NCI-H1694 (cell line): ENCODE measurements at regions not wholly inside any gene's neighbourhood (a gene's known extent, or its start where the extent isn't known, plus 50 kb on each side); places are given as distances from the start of the nearest gene placed in this dataset.

Source experiments
- DNase-seq: peaks from one replicate; lab custom pipeline; 2025; lab: John Stamatoyannopoulos, UW

DNA sequence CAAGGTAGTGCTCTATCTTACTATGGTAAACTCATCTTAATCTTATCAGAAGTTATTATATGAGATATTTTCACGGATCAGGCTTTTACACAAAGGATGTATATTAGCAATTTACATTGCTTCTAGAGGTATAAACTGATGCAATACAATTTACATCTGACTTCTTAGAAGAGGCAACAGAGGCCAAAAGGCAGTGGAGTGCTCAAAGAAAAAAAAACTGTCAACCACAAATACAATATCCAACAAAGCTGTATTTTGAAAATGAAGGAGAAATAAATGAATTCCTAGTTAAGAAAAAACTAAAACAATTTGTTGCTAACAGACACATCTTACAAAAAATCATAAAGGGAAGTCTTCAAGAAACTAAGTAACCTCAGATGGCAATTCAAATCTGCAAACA, 1031.5 kb upstream of the CNTNAP5 start:
- DNase-seq: no peak

DNA sequence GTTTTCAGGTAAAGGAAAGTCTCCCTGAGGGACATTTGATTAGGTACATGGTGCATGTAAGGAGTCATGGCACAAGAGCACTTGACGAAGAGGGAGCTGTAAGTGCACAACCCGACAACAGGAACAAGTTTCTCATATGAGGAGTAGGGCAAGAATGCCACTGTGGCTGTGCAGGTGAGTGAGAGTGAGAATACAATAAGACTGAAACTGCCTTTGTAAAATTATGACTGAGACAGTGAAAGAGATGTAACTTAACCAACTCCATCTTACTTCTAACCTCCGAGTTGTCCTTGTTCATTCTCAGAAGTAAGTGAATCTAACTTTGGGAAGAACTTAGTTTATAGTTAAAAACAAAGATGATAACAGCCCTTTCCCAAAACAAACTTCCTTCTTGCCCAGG, 1025.8 kb upstream of the CNTNAP5 start:
- no peak for DNase-seq

DNA sequence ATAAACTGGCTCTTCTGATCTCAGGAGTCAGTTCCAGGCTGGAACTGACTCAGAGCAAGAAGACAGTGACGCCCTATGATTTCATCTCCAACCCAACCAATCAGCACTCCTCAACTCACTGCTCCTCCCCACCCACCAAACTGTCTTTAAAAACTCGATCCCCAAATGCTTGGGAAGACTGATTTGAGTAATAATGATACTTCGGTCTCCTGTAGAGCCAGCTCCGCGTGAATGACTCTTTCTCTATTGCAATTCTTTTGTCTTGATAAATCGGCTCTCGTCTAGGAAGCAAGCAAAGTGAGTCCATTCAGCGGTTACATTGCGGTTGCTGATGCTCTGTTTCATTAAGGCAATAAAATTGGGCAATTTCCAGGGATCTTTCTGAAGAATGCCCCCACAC, 1025.3 kb upstream of the CNTNAP5 start:
- DNase-seq: no peak

DNA sequence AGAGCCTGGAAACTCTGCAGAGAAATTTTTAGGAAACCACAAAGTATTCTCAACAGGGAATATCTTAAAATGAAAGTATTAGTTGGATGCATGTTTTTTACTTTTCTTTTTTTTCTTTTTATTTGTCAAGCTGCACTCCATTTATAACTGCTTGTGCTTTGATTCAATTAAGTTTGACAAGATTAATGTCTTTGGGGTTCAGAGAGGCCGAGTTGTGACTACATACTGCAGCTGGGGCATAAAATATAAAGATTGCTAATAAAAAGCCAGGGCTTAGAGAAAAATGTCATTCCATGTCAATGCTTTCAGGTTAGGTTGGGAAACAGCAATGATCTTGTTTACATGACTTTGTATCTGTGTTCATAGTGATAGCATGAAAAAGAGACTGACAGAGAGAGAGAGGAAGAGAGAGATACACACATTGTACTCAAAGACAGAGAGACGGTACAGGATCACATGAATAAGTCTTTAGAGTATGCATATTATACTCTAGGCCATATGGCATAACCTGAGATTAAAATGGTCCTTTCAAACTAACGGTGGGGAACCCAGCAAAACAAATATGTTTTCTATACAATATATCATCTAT, 1022.3 kb upstream of the CNTNAP5 start:
- DNase-seq: no peak

DNA sequence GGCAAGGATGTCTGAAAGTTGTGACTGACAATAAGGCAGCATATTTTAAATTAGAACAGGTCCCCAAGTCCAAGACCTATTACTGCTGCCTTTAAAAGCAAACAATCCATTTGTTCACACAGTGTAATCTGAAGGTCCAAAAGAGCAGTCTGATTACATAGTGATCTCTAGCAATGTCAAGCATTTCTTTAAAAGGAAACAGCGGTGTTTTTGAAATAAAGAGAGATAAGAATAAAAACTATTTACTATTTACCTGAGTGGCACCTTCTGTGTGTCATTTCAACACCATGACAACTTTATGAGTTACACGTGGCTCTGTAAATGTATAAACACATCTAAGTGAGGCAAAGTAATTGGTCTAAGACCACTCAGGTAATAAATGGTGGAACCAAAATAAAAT, 1009.9 kb upstream of the CNTNAP5 start:
- DNase-seq: no peak

DNA sequence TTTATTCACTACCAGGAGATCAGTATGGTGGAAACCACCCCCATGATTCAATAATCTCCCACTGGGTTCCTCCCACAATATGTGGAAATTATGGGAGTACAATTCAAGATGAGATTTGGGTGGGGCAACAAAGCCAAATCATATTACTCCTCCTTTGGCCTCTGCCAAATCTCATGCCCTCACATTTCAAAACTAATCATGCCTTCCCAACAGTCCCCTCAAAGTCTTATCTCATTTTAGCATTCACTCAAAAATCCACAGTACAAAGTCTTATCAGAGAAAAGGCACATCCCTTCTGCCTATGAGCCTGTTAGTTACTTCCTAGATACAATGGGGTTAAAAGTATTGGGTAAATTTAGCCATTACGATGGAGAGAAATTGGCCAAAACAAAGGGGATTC, 989.5 kb upstream of the CNTNAP5 start:
- no peak for DNase-seq

DNA sequence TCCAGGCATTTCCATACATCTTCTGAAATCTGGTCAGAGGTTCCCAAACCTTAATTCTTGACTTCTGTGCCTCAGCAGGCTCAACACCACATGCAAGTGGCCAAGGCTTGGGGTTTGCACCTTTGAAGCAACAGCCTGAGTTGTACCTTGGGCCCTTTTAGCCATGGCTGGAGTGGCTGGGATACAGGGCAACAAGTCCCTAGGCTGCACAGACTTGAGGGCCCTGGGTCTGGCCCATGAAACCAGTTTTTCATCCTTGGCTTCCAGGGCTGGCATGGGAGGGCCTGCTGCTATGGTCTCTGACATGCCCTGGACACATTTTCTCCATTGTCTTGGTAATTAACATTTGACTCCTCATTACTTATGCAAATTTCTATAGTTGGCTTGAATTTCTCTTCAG, 988.8 kb upstream of the CNTNAP5 start:
- DNase-seq: no peak

DNA sequence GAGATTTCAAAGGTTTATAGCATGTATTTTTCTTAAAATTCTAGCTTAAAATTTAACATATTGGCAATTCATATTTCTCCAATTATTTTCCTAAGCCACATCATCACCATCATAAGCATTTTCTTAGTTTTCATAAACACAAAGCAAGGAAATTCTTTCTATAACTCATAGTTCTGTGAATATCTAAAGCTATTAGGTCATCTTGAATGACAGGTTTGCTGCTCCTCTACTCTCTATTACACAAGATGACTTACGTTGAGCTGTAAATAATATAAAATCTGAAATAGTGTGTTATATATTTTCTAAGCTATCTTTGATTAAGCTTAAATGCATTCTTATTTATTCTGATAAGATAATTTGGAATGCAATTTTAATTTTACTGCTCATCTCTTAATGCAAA, 984.6 kb upstream of the CNTNAP5 start:
- no peak for DNase-seq

DNA sequence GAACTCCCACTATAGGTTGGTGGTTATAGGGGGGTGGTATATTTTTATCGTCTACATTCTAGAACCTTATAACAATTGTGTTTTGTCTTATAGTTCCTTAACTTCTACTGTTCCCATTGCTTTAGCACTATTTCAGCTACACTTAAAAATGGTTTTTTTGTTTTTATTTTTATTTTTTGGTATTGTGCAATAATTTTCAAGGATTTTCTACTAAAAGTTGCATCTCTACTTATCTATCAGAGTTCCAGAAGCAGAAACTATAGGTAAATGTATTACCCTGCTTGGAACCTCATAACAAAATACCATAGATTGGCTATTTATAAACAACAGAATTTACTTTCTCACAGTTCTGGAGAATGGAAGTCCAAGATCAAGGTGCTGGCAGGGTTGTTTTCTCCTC, 981.6 kb upstream of the CNTNAP5 start:
- DNase-seq: no peak

DNA sequence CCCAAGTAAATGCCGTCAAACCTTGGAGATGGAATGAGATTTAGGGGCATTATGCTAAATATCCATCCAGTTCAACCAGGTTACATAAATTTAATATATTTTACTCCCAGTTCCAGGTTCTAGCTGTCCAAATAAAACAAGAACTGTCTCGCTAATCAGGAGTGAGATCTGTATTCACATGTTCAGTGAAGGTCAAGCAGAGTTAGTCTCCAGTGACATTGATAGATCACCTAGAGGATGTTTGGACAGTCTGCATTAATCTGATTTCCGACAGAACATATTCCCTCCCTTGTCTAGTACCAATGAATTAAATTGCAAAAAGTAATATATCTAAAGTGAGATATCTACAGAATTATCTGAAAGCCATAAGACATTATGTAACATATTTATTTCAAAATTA, 979.4 kb upstream of the CNTNAP5 start:
- DNase-seq: no peak

DNA sequence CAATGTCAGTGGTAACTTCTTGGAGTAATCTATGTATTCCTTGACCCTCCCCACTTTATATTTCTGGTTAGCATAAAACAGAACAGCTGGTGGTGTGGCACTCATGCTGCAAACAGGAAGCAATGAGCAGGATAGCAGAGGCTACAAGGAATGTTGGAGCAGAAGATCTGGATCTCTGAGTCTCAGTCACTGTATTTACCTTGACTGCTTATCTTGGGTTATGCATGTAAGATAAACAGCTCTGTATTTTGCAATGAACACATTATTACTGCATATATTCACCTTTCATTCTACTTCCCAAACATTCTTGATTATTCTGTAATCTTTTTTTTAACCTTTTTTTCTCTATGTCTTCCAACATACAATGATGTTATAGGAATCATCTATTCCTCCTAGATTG, 977.9 kb upstream of the CNTNAP5 start:
- DNase-seq: no peak

DNA sequence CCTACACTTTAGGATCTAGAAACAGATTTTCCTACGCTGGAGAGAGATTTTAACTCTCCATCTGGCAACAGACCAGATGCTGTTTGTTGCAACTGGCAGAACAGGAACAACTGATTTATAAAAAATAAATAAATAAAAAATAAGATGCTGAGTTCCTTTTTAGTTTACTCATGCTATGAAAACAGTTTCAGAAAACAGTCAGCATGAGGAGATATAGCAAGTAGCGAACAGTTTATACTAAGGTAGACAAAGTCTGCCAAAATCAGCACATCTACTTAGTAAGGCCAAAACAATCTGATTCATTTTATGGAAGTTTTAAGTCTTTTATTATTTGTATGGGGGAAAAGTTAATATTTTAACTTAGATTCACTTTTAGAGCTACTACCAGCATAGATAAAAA, 974.0 kb upstream of the CNTNAP5 start:
- DNase-seq: no peak

DNA sequence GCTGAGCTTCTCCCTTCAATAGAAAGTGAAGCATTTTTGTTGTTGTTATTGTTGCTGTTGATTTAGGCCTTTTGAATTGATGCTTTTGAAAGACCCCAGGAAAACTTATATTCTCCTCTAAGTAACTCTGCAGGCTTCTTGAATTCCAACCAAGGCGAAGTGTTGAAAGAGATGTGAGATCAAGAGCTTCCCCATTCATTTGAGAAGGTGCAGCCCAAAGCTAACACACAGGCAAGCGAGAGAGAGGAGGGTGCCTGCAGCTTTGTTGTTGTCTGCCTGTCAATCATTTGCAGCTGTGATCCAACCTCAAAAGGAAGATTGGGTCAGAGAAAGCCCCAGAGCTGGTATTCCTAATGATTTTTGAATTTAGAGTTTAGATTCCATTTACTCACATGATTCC, 963.6 kb upstream of the CNTNAP5 start:
- no peak for DNase-seq

DNA sequence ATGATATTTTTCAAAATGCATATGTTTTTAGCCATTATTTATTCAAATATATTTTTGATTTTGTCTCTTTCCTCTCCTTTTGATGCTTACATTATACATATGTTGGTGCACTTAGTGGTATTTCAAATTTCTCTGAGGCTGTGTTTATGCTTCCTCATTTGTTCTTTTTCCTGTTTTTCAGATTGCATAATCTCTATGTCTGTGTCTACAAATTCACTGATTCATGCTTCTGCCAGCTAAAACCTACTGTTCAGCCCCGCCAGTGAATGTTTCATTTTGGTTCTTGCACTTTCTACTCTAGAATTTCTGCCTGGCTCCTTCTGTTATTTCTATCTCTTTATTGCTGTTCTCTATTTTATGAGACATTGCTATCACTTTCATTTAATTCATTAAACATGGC, 951.7 kb upstream of the CNTNAP5 start:
- no peak for DNase-seq

DNA sequence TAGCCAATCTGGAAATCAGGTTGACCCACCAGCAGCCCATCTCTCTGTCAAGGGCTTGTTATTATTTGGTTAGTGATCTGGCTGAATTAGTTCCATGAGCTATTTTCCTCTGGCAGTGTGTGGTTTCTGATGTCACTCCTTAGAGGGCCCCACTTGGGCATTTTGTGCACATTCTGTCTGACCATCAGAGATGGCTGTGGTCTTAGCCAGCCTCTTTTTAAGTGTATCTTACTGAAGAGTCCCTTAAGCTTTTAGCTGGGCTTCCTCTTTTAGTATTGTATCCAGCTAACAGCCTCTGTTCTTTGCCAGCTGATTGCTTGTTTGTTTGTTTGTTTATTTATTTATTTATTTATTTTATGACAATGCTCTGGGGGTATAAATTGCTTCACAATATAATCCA, 951.1 kb upstream of the CNTNAP5 start:
- DNase-seq: no peak

DNA sequence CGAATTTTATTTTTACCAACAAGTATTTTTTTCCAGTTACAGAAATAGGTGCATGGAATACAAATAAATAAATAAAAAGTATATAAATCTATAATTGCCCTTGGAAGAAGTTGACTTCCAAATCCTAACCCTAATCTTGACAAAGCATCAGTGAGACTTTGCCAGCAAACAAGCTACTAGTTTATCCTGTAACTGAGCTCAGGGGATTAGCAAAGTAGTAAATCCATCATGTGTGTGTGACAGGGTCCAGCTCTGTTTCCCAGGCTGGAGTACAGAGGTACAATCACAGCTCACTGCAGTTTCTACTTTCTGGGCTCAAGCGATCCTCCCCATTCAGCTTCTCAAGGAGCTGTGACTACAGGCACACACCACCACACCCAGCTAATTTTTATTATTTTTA, 948.0 kb upstream of the CNTNAP5 start:
- DNase-seq: no peak

DNA sequence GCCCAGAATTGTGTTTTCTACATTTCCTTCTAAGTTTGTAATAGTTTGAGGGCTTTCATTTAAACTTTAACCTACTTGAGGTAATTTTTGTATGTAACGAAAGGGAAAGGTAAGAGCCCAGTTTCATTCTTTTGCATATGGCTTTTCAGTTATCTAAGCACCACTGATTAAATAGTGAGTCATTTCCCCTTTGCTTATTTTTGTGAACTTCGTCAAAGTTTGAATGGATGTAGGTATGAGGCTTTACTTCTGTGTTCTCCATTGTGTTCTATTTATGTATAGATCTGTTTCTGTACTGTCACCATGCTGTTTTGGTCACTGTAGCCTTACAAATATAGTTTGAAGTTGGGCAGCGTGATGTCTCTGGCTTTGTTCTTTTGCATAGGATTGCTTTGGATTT, 944.8 kb upstream of the CNTNAP5 start:
- DNase-seq: no peak

DNA sequence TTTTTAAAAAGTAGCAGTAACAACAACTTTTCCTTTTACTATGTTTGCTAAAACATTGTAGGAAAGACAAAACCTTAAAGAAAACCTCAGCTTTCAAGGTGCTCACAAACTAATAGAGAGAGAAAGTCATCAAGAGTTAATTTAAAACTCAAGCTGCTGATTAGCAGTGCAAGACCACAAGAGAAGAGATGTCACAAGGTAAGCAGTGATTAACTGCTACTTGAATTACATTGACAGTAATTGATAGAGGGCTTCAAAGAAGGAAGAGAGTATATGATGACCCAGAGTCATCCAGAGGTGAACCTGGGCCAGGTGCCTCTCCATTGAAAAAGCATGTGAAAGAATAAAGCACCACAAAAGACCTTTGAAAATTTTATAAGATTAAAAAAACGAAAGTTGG, 939.6 kb upstream of the CNTNAP5 start:
- no peak for DNase-seq

DNA sequence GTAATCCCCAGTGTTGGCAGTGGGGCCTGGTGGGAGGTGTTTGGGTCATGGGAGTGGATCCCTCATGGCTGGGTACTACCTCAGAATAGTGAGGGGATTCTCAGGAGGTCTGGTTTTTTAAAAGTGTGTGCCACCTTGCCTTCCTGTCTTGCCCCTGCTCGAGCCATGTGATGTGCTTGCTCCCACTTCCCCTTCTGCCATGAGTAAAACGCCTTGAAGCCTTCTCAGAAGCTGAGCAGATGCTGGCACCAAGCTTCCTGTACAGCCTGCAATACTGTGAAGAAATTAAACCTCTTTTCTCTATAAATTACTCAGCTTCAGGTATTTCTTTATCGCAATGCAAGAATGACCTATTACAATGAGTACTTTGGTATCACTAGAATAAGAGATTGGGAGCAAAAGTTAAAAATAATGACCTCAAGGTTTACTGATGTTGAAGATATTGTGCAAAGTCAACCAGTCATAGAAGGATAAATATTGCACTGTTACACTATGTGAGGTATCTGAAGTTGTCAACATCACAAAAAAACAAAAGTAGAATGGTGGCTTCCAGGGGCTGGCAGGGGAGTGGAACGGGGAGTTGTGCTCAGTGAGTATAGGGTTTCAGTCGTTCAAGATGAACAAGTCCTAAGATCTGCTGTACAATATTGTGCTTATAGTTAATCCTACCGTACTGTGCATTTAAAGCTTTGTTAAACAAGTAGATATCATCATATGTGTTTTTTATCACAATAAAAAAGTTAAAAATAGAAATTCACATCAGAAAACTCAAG, 938.3 kb upstream of the CNTNAP5 start:
- DNase-seq: no peak

DNA sequence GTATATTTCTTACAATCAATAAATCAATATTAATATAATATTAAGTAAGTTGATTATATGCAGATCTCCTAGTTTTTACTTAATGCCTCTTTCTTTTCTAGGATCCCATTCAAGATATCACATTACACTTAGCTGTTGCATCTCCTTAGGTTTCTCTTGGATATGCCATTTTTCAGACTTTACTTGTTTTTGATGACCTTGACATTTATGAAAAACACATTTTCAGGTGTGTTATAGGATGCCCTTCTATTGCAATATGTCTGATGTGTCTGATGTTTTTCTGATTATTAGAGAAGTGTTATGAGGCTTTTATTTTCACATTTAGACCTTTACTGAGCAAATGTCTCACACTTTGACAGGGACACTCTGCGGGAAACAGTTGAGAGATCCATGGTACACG, 933.6 kb upstream of the CNTNAP5 start:
- no peak for DNase-seq

DNA sequence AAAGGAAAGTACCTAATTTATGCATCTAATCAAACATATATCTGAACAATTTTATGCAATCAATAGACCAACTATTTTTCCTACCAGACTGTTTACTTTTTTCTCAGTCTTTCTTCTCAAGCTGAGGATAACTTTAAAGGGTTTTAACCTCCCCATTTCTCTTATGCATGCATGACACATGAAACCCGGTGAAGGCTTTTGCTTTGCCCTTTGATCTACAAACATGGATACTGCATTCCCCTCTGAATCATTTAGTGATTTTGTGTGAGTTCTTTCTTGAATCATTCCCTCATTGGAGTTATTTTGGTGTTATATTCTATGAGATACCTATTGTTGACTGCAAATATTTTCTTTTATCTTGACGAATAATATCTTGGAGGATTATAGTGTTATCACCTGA, 931.9 kb upstream of the CNTNAP5 start:
- DNase-seq: no peak

DNA sequence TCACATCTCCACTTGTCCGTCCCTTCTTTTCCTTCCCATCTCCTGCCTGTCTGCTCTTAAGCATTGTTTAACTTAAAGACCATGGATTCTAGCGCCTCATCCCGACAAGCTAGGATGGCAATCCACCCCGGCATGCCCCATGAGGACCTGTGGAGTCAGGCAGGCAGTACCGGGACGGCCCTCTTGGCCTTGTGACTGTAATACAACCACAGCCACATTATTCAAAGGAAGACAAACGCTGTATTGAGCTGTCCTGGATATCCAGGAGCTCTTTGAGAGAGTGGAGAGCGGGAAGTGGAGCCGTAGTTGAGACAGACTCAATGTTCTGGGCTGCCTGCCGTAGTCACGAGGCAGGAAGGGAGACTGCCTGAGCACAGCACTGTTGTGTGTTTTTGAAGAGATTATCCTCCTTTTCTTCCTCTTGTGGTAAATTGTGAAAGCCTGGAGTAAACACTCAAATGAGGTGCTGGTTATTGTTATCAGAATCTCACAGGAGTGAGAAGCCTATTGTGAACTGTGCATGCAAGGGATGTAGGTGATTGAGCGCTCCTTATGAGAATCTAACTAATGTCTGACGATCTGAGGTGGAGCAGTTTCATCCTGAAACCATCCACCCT, 929.8 kb upstream of the CNTNAP5 start:
- no peak for DNase-seq

DNA sequence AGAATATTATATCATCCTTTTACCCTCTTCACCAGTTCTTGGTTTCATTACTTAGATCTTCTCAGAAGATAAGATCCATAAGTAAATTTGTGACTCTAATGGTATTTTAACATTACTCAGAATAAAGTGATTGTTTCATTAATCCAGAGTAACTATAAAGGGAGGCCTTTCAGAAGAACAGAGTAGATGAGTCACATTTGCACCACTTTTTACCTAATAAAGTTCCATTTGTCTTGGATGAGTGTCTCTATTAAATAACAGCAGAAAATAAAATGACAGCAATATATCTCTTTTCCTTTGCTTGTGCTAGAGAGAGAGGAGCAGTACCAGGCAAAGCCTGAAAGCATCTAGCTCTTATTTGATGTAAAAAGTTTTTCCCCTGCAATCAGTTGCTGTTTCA, 926.5 kb upstream of the CNTNAP5 start:
- no peak for DNase-seq

DNA sequence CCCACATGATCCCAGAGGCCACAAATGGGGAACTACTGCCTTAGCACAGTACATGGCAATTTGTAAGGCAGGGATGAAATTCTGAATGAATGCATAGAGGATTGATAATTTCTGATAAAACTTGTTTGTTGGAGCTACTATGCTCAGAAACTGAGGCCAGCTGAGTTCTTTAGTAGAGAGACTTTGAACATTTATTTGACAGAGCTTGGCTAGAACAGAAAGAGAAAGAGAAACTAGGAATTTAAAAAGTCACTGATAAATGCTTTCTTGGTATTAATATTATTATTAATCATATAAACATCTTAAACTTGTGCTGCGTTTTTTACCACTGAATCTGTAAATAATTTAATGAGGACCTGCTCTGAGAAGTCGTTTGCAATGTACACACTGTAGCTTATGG, 923.7 kb upstream of the CNTNAP5 start:
- no peak for DNase-seq
